HG03378 (cell line): ENCODE measurements at regions not wholly inside any gene's neighbourhood (a gene's known extent, or its start where the extent isn't known, plus 50 kb on each side); places are given as distances from the start of the nearest gene placed in this dataset.

Source experiments
- ATAC-seq: cut with Tn5 transposase; IDR thresholded peaks from one replicate; pipeline ENCODE4 v1.9.1; 2021; ENCODE audit warnings: mild to moderate bottlenecking, moderate library complexity; ENCODE audit not compliant: unreplicated experiment

GRCh38 chr6:8277769-8278168, 157.6 kb downstream of the SLC35B3 start:
- ATAC-seq, result no peak

GRCh38 chr6:8276148-8276547, 159.2 kb downstream of the SLC35B3 start:
- no peak for ATAC-seq

GRCh38 chr6:8275667-8276066, 159.7 kb downstream of the SLC35B3 start:
- no peak for ATAC-seq

GRCh38 chr6:8274226-8274625, 161.1 kb downstream of the SLC35B3 start:
- ATAC-seq, result no peak

- ATAC-seq, result no peak
Measured at GRCh38 chr6:8269872-8270454, 165.4 kb downstream of the SLC35B3 start.

GRCh38 chr6:8269094-8269493, 166.3 kb downstream of the SLC35B3 start:
- ATAC-seq, result no peak

DNA sequence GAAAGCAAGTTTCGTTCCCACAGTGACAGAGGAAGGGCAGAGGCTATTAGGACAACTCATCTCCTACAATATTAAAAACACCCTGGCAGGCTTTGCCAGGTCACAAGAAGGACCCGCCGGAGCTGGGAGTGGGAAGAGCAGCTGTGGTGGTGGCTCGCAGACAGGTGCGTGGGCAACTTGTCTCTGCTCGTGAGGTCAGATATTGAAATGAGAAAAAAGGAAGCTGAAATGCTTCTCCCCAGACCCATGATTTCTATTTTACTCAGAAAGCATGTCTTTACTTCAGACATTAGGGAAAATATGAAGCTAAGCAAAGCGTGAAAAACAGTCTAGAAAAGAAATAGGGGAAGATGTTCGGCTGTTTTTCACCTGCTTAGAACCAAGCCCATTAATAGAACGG, 166.3 kb upstream of the EEF1E1 start:
- ATAC-seq, result no peak

DNA sequence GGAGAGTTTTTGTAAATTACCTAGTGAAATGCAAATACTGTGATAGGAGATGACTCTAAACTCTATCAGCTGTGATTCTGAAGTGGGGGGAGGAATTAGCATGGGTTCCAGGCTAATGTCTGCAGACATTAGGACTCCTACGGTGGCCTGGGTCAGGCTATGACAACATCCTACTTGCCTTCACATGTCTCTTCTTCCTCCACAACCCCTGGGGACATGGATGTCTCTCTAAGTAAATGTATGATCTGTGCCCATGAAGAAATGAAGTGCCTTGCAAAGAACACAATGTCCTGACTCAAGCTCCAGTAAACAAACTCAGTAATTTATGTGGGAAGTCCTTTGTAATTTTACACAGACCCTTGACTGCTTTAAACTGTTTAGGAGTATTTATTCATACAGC, 165.8 kb upstream of the EEF1E1 start:
- no peak for ATAC-seq

DNA sequence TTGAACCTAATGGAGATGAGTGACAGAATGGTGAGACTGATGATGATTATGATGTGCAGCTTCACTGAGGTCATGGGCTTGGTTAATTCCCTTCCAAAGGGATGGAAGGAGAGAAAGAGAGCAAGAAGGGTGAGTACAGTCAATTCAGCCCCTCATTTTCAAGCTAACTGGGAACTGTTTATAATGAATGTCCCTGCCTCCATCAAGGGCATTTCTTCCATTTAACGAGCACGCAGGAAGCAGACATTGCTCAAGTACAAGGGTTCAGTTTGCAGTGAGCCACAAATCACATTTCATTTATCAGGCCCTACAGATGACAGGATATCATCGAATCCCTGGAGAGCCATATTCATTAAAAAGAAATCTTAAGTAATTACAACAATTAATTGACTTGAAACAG, 158.3 kb upstream of the EEF1E1 start:
- ATAC-seq, result no peak

DNA sequence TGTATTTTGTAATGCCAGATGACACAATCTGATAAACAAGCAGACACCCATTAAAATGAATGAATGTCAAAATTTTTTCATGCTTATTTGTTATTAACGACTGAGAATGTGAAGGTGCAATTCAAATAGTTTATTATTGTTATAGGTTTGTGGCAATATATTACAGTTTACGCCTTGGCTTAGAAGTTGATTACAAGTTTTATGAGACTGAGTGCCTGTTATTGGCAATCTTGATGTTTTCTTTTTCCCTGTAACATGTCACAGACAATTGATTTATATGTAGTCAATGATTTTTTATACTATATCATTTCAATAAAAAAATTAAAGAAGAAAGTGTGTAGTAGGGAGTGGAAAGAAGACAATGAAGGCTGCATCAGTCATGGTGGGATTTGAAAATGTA, 144.1 kb upstream of the EEF1E1 start:
- ATAC-seq, result no peak

DNA sequence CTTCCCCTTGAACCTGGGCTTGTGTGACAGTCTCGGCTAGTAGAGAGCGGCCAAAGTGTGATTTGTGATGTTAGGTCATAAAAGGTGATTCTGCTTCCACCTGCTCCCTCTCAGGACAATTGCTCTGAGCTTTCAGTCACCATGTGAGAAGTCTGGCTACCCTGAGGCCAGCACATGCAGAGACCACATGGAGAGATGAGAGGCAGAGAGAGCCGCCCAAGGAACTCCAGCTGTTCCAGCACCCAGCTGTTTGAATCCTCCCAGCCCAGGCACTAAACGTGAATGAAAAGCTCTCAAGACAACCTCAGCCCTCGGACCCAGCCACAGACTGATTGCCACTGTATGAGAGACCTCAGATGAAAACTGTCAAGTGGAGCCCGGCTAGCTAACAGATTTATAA, 143.4 kb upstream of the EEF1E1 start:
- no peak for ATAC-seq

GRCh38 chr6:8243475-8243874, 141.1 kb upstream of the EEF1E1 start:
- no peak for ATAC-seq

DNA sequence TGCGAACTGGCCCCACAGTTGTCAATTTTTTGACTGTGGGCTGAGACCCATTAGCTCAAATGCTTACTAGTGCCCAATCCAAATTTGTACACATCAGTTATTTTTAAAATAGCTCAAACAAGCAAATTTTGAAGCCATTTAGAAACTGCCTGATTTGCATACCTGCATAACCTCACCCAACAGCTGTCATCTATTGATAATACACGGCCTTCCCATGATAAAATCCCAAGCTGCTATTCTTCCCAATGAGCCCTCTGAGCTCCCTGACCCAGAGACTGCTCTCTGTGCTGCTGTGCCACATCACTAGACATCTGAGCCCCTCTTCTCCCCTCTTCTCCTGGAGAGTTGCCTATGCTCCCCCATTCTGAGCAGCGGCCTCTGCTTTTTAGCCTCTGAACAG, 140.5 kb upstream of the EEF1E1 start:
- ATAC-seq, result no peak

DNA sequence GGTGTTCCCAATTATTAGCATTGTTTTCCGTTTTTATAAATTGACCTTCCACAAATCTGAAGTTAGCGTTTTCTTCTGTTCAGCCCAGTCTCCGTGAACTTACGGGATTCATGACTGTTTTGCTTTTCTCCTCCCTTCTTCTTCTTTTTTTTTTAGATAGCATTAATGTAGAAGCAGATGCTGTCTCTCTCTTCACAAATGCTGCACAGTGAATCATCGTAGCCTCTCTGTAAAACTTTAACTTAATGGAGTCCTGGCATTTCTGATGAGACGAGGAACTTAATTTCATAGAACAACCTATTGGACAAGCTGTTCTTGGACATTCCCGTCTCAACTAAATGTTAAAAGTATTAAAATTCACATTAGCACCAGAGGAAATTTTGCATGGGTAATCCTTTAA, 138.0 kb upstream of the EEF1E1 start:
- ATAC-seq, result no peak

DNA sequence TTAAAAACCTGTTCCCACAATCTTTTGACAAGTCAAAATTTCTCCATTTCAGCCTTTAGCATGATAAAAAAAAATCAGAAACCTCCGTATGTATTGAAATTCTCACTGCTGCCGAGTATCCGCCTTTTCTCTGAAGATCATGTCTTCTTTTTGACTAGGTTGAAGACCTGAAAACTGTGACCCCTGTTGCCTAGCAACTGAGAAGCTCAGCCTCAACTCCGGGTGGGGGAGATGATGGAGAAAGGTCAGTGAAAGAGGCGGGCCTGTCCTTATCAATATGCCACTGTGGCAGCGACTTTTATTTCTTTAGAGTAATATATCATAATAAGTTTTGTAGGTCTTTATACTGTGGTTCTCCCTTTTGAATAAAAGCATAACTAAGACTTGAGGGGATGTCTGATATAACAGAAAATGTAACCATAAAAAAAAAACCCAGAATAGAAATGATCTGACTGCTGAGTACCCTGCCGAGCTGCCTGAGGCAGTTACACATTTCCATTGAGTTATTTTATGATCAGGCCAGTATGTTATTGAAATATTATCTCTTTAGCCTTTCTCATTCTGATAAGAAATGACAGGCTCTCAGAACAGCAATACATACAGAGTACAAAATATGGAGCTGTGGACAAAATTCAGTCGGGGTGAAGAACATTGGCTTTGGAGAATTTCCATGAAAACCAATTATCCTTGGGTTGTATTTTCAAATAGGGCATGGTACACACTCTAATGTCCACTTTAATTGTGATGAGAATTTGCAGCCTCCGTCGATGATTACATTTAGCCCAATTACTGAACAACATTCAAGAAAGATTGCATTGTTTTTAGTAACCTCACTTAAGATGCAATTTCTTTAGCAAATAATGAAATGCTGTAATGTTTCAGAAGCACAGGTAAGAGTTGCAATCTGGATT, 136.7 kb upstream of the EEF1E1 start:
- ATAC-seq, result no peak

DNA sequence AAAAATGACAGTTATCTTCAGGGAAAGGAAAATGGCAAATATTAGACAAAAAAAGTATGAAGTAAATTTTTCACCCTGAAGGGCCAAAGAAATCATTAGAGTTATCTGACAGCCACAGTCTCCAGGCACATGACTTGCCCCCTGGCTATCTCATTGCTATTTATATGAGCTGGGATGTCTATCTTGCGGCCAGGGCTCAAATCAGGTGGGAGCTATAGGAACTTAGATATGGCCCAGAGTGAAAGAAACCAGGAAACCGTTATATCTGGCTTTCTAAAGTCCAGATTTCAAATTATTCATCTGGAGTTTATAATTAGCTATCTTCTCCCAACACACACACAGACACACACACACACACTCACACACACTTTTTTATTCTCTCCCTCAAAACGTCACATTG, 135.3 kb upstream of the EEF1E1 start:
- ATAC-seq, result no peak

GRCh38 chr6:8236956-8237355, 134.6 kb upstream of the EEF1E1 start:
- ATAC-seq, result no peak

DNA sequence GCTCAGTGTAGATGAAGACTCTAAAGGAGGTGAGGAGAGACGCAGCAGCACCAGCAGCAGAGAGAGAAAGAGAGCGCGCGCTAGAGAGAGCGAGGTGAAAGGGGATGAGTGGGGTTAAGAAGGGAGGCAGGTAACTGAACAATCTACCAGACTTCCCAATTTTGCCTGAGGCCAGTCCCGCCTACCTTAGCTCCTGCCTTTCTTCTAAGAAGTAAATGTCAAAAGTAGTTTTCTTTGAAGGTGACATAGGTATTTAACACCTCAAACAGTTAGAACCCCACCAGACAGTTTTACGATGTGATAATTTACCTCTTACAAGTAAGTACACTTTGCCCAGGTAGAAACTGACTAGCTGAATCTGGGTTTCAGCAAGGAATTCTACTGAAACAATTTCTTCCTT, 132.0 kb upstream of the EEF1E1 start:
- ATAC-seq, result no peak

DNA sequence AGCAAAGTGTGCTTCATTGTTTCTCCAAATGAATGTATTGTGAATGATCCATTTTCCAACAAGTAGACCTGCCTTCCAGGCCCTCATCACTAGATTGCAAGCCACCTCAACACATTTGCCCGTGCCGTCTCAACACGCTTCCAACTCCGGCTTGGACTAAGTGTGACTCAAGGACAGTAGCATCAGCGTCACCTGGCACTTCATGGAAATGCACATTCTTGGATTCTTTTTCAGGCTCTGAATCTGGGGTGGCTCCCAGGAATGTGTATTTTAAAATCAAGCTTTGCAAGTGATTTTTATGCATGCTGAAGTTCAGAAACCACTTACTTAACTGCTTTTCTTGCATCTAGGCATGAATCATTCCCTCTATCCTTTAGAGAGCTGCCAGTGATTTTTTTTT, 129.6 kb upstream of the EEF1E1 start:
- no peak for ATAC-seq

DNA sequence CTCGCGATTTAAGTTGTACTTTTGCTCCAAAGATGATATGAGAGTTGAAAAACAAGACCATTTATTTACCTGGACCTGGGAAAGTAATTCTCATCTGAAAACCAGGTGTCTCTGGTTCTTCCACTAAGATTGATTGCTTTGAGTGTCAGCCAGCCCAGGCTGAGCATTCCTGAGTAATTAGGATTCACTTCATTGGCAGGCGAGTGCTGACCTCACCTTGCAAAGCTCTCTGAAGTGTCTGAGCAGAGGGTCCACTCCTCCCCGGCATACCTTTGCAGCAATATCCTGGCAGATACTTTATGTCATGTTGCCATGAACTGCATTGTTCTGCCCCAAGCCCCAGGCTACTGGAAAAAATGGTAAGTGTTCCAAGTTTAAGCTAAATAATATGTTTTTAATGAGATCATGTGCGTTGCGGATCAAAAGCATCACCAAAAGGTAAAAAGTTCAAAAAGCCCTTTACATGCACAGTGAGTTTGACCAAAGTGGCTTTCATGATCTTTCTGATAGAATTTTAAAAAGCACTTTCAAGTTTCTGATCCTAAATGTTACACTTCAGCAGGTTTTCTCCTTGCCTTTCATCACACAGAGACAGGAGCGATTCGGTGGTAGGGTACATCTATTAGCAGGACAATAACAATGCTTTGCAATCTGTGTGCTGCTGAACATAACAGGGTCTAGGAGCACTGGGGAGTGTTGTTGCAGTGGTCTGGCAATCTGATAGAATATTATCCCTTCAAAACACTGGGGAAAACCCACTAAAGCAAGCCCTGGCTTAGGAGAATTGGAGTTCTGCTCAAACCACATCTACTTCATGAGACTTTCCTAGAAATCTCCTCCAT, 127.8 kb upstream of the EEF1E1 start:
- ATAC-seq, result no peak

- ATAC-seq, result no peak
Measured at GRCh38 chr6:8225113-8225512, 122.8 kb upstream of the EEF1E1 start.

DNA sequence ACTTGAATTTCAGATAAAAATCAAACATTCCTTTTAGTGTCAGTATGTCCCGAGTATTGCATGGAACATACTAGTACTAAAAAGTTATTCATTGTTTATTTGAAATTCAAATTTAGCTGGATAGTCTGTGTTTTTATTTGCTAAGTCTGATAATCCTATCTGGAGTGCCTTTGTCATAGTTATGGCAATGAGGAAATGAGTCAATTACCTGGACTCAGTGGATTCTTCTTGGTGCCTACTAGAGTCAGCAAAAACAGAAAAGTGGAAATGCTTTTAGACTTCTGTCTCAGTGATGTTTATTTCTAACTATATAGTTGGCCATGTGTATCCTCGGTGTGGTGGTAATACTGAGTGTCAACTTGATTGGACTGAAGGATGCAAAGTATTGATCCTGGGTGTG, 121.3 kb upstream of the EEF1E1 start:
- no peak for ATAC-seq
